HepG2 (cell line): ENCODE measurements at regions not wholly inside any gene's neighbourhood (a gene's known extent, or its start where the extent isn't known, plus 50 kb on each side); places are given as distances from the start of the nearest gene placed in this dataset.
A peak's percentile ranks its signal among the peaks of the same experiment; 100 is the strongest.

ENCODE experiments used
- ERF ChIP-seq: IDR thresholded peaks from 2 replicates; pipeline ENCODE4 v1.6.1; 2018; ENCODE audit warnings: missing biosample characterization, missing genetic modification reagents
- POLR2A ChIP-seq, 2 experiments: IDR thresholded peaks; 2 replicates each; pipeline ENCODE4 v1.6.1; 2011; ENCODE audit warnings: low read depth in 2 of 2, low read length in 2 of 2, mild to moderate bottlenecking in 1 of 2, moderate library complexity in 1 of 2; ENCODE audit not compliant: insufficient read depth in 1 of 2
- TAF1 ChIP-seq: sonication (generic); formaldehyde crosslinking; IDR thresholded peaks from 2 replicates; pipeline ENCODE4 v1.4.0; 2020; ENCODE audit warnings: missing genetic modification reagents
- ZFP36 ChIP-seq: fragments of 150-350 bp; IDR thresholded peaks from 2 replicates; pipeline ENCODE4 v1.6.1; 2018; ENCODE audit warnings: borderline replicate concordance, low read length, low read depth; ENCODE audit not compliant: partially characterized antibody
- ZNF292 ChIP-seq: sonication (generic); formaldehyde crosslinking; IDR thresholded peaks from 2 replicates; pipeline ENCODE4 v1.8.1; 2022; ENCODE audit warnings: mild to moderate bottlenecking, low read depth, missing genetic modification reagents, borderline replicate concordance
- ZNF431 ChIP-seq: sonication (generic); formaldehyde crosslinking; IDR thresholded peaks from 2 replicates; pipeline ENCODE4 v1.9.0; 2022; ENCODE audit warnings: missing genetic modification reagents, low read depth, mild to moderate bottlenecking, borderline replicate concordance
- TF ChIP-seq, protein P1 (sequence below): sonication (generic); formaldehyde crosslinking; IDR thresholded peaks from 2 replicates; pipeline ENCODE4 v1.5.1; 2020; ENCODE audit warnings: mild to moderate bottlenecking, missing genetic modification reagents, moderate library complexity

GRCh38 chr2:200077210-200077650 is 121.8 kb downstream of the MAIP1 start:
- TF ChIP-seq ZFP36 (no peak), ZNF431 (CRISPR knock-in tag) (no peak), ERF (CRISPR knock-in tag) (peak; percentile 56; the same call in 1 of the 2 replicates), ZNF292 (peak; percentile 90; the same call in 1 of the 2 replicates), TAF1 (CRISPR knock-in tag) (no peak), POLR2A (IDR thresholded peaks at IDR 0.05; ENCODE audit: insufficient read depth in 1 of 2, low read depth in 2 of 2, low read length in 2 of 2) (no peak)
- TF ChIP-seq, protein P1, sequence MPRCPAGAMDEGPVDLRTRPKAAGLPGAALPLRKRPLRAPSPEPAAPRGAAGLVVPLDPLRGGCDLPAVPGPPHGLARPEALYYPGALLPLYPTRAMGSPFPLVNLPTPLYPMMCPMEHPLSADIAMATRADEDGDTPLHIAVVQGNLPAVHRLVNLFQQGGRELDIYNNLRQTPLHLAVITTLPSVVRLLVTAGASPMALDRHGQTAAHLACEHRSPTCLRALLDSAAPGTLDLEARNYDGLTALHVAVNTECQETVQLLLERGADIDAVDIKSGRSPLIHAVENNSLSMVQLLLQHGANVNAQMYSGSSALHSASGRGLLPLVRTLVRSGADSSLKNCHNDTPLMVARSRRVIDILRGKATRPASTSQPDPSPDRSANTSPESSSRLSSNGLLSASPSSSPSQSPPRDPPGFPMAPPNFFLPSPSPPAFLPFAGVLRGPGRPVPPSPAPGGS, result no peak
